Astrocyte of the spinal cord (primary cell): ENCODE measurements at regions not wholly inside any gene's neighbourhood (a gene's known extent, or its start where the extent isn't known, plus 50 kb on each side); places are given as distances from the start of the nearest gene placed in this dataset.

Experiments
- DNase-seq: peaks from one replicate; pipeline ENCODE4 v3.0.0; 2011; ENCODE audit warnings: low read depth, low spot score
- H3K4me3 ChIP-seq: 2 replicates; pipeline ENCODE4 v1.5.1; 2011; ENCODE audit warnings: low read depth, mild to moderate bottlenecking, low read length, moderate library complexity
- CTCF ChIP-seq: IDR thresholded peaks from 2 replicates; pipeline ENCODE4 v1.5.1; 2012; ENCODE audit warnings: low read depth, mild to moderate bottlenecking, low read length, inconsistent platforms
- in situ Hi-C: cut with HindIII; loops from 2 replicates; pipeline ENCODE4 v1.10.0; 2017; ENCODE audit warnings: low sequenced_read_pairs

GRCh38 chr10:4650582-4650981, 175.4 kb upstream of the AKR1E2 start:
- no peak for TF ChIP-seq CTCF
- no peak overlapping the region for H3K4me3 ChIP-seq
- no peak for DNase-seq
- in situ Hi-C loops: loop anchor here (10.0 kb wide), 1 partner anchor 406 kb away; no protein-coding TSS in a partner anchor

GRCh38 chr10:4649886-4650508, 176.0 kb upstream of the AKR1E2 start:
- H3K4me3 ChIP-seq: no peak overlapping the region
- in situ Hi-C loops: loop anchor here (10.0 kb wide), 1 partner anchor 405 kb away; no protein-coding TSS in a partner anchor
- peak; percentile 82 for DNase-seq
- TF ChIP-seq CTCF: no peak

GRCh38 chr10:4649471-4649870, 176.5 kb upstream of the AKR1E2 start:
- no peak overlapping the region for H3K4me3 ChIP-seq
- no peak for DNase-seq
- in situ Hi-C loops: no loop called here
- TF ChIP-seq CTCF: no peak

- H3K4me3 ChIP-seq: no peak overlapping the region
- peak; percentile 50 for DNase-seq
- TF ChIP-seq CTCF: no peak
- in situ Hi-C loops: no loop called here
These were observed 177.0 kb upstream of the AKR1E2 start for GRCh38 chr10:4648999-4649398.

GRCh38 chr10:4647109-4647785, 178.8 kb upstream of the AKR1E2 start:
- in situ Hi-C loops: no loop called here
- peak; percentile 63 for DNase-seq
- TF ChIP-seq CTCF: no peak
- H3K4me3 ChIP-seq: no peak overlapping the region

GRCh38 chr10:4646547-4646946, 179.5 kb upstream of the AKR1E2 start:
- no peak for TF ChIP-seq CTCF
- DNase-seq: peak; percentile 68
- H3K4me3 ChIP-seq: no peak overlapping the region
- in situ Hi-C loops: no loop called here
